Left renal cortex interstitium (tissue), 4 donors: ENCODE measurements at regions not wholly inside any gene's neighbourhood (a gene's known extent, or its start where the extent isn't known, plus 50 kb on each side); places are given as distances from the start of the nearest gene placed in this dataset.
"Not testable (repeated sequence)": the region's sequence is repeated elsewhere in the genome, so short reads cannot be mapped to it uniquely, and the experiment has no call there.

Experiments
- DNase-seq, 4 donors: peaks; one replicate each; pipeline ENCODE4 v3.0.0-alpha.2; 2013; ENCODE audit warnings: low read depth in 4 of 4, low spot score in 2 of 4, missing footprints in 1 of 4

- DNase-seq: no peak
These were observed 249.9 kb downstream of the PAPSS1 start for GRCh38 chr4:107470173-107470572.

GRCh38 chr4:107468812-107469211 lies 251.2 kb downstream of the PAPSS1 start:
- no peak for DNase-seq

GRCh38 chr4:107468156-107468555 lies 251.9 kb downstream of the PAPSS1 start:
- no peak for DNase-seq

GRCh38 chr4:107467461-107467860 lies 252.6 kb downstream of the PAPSS1 start:
- no peak for DNase-seq

GRCh38 chr4:107458194-107458593 lies 261.8 kb downstream of the PAPSS1 start:
- no peak for DNase-seq

GRCh38 chr4:107453987-107454386 lies 266.0 kb downstream of the PAPSS1 start:
- no peak for DNase-seq

- no peak for DNase-seq
These were observed 267.1 kb downstream of the PAPSS1 start for GRCh38 chr4:107452717-107453630.

GRCh38 chr4:107449611-107450369 lies 270.2 kb downstream of the PAPSS1 start:
- no peak for DNase-seq

- DNase-seq: peak in 1 of 4 donors; percentile 1
These were observed 277.4 kb downstream of the PAPSS1 start for GRCh38 chr4:107442538-107443111.

GRCh38 chr4:107439401-107439800 lies 280.6 kb downstream of the PAPSS1 start:
- DNase-seq: no peak

- not testable (repeated sequence) for DNase-seq
These were observed 283.6 kb downstream of the PAPSS1 start for GRCh38 chr4:107436471-107436870.

- no peak for DNase-seq
These were observed 287.6 kb downstream of the PAPSS1 start for GRCh38 chr4:107432451-107432850.

GRCh38 chr4:107423677-107424405 lies 296.2 kb downstream of the PAPSS1 start:
- no peak for DNase-seq

GRCh38 chr4:107419536-107419935 lies 300.5 kb downstream of the PAPSS1 start:
- DNase-seq: not testable (repeated sequence)

GRCh38 chr4:107419052-107419451 lies 301.0 kb downstream of the PAPSS1 start:
- DNase-seq: no peak

GRCh38 chr4:107415490-107415889 lies 304.5 kb downstream of the PAPSS1 start:
- DNase-seq: not testable (repeated sequence)

- DNase-seq: not testable (repeated sequence)
These were observed 310.2 kb downstream of the PAPSS1 start for GRCh38 chr4:107409872-107410271.

GRCh38 chr4:107408968-107409367 lies 311.1 kb downstream of the PAPSS1 start:
- no peak for DNase-seq

GRCh38 chr4:107404591-107405300 lies 315.3 kb downstream of the PAPSS1 start:
- peak in 2 of 4 donors; percentile 9 to 13 for DNase-seq

GRCh38 chr4:107402291-107402690 lies 317.7 kb downstream of the PAPSS1 start:
- DNase-seq: no peak
